Esophagus squamous epithelium (tissue), 4 donors: ENCODE measurements at regions not wholly inside any gene's neighbourhood (a gene's known extent, or its start where the extent isn't known, plus 50 kb on each side); places are given as distances from the start of the nearest gene placed in this dataset.

Experiments used
- CTCF ChIP-seq, 6 experiments: fragments of 450-650 bp in 4 of 6; fragments of 200-600 bp in 2 of 6; sonication (generic) in 2 of 6; IDR thresholded peaks; one replicate each; pipeline ENCODE4 v1.5.1; 2016 to 2019; ENCODE audit warnings: antibody characterized with exemption in 6 of 6, mild to moderate bottlenecking in 4 of 6, moderate library complexity in 4 of 6
- POLR2A ChIP-seq, 4 donors: fragments of 450-650 bp; IDR thresholded peaks; one replicate each; pipeline ENCODE4 v1.6.1; 2017; ENCODE audit warnings: antibody characterized with exemption in 4 of 4, mild to moderate bottlenecking in 4 of 4, moderate library complexity in 3 of 4

GRCh38 chr12:115401761-115402160, 717.8 kb upstream of the TBX3 start:
- no peak for TF ChIP-seq POLR2A (IDR thresholded peaks at IDR 0.05)
- no peak for TF ChIP-seq CTCF (IDR thresholded peaks at IDR 0.05)
